Gastrocnemius medialis (tissue), 4 donors: ENCODE measurements at regions not wholly inside any gene's neighbourhood (a gene's known extent, or its start where the extent isn't known, plus 50 kb on each side); places are given as distances from the start of the nearest gene placed in this dataset.

ENCODE experiments used
- POLR2A ChIP-seq, 2 donors: fragments of 450-650 bp; IDR thresholded peaks; one replicate each; pipeline ENCODE4 v1.6.1; 2017; ENCODE audit warnings: antibody characterized with exemption in 2 of 2, mild to moderate bottlenecking in 2 of 2, moderate library complexity in 2 of 2
- TF ChIP-seq, protein P1 (sequence below), 5 experiments: fragments of 450-650 bp in 3 of 5; fragments of 200-600 bp in 2 of 5; sonication (generic) in 2 of 5; IDR thresholded peaks in 4 of 5; conservative IDR thresholded peaks in 1 of 5; 1 replicate in 4 of 5; 2 replicates in 1 of 5; pipeline ENCODE4 v1.5.1; 2016 to 2019; ENCODE audit warnings: antibody characterized with exemption in 5 of 5, mild to moderate bottlenecking in 3 of 5, moderate library complexity in 3 of 5

DNA sequence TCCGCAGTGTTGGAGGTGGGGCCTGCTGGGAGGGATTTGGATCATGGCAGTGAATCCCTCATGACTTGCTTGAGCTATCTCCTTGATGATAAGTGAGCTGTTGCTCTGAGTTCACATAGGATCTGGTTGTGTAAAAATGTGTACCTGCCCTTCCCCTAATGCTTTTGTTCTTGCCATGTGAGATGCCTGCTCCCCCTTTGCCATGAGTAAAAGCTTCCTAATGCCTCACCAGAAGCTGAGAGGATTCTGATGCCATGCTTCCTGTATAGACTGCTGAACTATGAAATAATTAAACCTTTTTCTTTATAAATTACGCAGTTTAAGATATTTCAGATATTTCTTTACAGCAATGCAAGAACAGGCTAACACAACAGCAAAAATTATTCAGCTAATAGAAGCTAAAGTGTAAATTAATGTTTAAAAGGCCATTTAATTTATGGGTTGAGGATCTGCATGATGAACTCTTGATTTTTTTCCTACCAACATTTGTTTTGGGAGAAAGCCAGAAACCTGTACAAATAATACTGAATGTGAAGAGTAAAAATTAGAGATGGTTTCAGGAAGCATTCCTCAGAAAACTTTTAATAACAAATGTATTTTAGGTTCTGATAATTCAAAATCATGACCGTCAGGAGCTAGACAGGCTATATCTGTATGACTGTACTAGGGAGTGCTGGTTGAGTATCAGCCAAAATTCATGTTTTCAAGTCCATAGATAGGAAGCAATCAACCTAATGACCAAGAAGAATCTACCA lies 177.5 kb upstream of the GRIA4 start:
- TF ChIP-seq, protein P1, sequence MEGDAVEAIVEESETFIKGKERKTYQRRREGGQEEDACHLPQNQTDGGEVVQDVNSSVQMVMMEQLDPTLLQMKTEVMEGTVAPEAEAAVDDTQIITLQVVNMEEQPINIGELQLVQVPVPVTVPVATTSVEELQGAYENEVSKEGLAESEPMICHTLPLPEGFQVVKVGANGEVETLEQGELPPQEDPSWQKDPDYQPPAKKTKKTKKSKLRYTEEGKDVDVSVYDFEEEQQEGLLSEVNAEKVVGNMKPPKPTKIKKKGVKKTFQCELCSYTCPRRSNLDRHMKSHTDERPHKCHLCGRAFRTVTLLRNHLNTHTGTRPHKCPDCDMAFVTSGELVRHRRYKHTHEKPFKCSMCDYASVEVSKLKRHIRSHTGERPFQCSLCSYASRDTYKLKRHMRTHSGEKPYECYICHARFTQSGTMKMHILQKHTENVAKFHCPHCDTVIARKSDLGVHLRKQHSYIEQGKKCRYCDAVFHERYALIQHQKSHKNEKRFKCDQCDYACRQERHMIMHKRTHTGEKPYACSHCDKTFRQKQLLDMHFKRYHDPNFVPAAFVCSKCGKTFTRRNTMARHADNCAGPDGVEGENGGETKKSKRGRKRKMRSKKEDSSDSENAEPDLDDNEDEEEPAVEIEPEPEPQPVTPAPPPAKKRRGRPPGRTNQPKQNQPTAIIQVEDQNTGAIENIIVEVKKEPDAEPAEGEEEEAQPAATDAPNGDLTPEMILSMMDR (IDR thresholded peaks at IDR 0.05 in 4 of 5, conservative IDR thresholded peaks at IDR 0.05 in 1 of 5): no peak
- no peak for TF ChIP-seq POLR2A (IDR thresholded peaks at IDR 0.05)
